ENCODE measurements at regions not wholly inside any gene's neighbourhood (a gene's known extent, or its start where the extent isn't known, plus 50 kb on each side); places are given as distances from the start of the nearest gene placed in this dataset.

DNA sequence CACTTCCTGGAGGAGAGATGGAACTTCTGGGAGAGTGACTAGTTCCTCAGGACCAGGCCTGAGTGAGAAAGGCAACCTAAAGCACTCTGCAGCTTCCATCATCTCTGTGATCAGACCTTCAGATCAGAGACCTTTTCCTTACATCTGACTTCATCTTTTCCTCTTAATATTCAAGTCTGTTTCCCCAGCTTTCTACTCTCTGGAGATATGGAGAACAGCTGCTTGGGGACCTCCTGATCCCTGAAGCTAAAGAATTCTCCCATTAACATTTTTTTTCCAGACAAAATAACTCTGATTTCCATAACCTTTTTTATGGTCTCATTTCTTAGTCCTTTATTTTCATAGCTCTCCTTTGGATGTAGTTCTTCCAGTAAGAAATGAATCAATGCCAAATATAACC, 133.4 kb upstream of the FNDC3A start:
- DNase-seq (ENCODE audit: low read depth in 4 of 4, low spot score in 2 of 4) = no peak

DNA sequence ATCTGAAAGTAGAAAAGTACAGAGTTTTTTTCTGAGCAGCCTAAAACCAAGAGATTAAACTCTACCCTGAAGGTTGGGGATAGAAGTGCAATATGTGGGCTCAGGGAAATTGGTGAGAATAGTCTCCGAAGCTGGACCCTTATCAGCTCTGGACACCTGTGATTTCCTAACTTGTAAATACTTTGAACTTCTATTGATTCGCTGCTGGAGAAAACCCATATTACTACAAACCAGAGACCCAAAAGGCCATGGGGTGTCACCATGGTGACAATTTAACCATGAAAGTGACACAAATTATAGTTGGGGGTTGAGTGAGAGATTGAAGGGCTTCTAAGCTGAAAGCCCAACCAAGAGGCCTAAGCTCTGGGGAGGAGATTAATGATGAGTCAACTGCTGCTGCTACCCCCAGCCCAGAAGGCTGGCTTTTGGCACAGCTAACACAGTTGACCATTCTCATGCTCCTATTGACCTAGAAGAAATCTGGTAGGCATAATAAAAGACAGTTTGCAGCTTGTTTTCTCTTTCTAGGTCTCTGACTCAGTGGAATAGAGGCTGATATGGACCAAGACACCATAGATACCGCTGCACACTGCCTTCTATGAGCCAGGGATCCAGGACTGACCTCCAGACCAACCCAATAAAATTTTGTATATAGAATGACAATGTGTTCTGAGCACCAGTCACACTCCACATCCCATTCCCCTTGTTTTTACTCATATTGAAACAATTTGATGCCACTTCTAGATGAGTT, 131.9 kb upstream of the FNDC3A start:
- no peak for DNase-seq (ENCODE audit: low read depth in 4 of 4, low spot score in 2 of 4)

DNA sequence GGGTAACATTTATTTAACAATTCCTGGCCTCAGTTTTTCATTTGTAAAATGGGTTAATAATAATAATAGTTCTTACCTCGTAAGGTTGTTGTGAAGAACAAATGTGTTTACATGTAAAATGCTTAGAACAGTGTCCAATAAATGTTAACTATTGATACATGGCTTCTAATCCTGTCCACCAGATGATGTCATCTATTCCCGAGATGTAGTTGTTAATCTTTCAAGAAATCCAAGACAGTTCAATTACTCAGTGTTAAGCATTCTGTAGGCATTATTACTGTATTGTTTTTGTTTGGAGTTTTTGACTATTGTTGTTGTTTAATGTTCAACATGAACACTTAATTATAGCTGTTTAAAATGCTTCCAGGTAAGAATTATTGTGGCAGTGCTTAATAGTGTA, 131.0 kb upstream of the FNDC3A start:
- no peak for DNase-seq (ENCODE audit: low read depth in 4 of 4, low spot score in 2 of 4)

DNA sequence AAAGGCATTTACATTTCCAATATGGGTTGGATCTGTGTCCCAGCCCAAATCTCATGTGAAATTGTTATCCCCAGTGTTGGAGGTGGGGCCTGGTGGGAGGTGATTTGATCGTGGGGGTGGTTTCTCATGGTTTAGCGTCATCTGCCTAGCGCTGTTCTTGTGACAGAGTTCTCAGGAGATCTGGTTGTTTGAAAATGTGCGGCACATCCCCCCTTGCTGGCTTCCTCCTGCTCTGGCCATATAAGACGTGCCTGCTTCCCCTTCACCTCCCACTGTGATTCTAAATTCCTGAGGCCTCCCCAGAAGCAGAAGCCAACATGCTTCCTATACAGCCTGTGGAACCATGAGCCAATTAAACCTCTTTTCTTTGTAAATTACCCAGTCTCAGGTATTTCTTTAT, 126.2 kb upstream of the FNDC3A start:
- no peak for DNase-seq (ENCODE audit: low read depth in 4 of 4, low spot score in 2 of 4)

DNA sequence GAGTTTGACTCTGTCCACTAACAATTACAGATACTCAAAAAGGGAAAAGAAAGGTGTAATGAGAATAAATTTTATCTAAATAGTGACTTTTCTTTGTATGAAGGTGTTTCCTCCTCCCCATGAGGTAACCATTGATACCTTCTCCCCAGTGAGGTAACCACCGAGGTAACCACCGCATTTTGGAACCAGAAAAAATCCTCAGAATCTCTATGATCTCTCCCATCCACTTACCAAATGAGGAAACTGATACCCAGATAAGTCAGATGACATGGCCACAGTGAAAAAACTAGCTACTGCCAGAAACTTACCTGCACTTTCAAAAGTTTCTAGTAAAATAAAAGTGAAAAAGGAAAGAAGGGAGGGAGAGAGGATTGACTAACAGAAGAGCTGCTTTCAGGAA, 124.0 kb upstream of the FNDC3A start:
- DNase-seq (ENCODE audit: low read depth in 4 of 4, low spot score in 2 of 4) = no peak

DNA sequence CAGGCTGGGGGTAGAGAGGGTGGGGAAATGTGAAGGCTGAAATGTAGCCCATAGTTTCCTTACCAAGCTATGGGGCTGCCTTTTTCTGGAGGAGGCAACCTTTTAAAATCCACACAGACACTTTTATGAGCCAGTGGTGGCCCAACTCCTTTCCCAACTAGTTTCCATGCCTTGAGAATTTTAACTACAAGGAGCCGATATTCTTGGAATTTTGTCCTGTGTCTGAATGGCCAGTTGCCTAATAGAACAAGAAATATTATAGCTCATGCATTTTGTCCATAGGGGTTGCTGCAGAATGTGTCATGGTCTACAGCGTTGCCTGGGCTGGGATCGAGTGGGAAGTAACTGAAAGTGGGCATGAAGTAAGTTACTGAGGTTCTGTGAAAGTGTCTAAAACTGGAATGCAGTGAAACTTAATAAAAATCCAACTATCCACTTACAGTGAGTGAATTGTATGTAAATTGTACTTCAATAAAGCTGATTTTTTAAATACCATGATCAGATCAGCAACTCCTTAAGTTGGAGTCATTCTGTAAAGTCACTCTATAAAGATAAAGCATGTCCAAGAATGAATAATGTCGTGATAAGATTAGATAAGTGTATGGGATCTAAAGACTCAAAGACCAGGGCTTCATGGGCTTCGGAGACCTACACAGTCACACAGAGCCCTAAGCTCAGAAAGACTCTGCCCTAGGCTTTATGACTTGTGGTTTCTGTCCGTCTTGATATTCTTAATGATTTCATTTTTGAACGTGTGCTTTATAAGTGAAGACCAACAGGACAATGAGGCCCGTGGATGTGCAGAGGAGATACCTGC, 122.6 kb upstream of the FNDC3A start:
- no peak for DNase-seq (ENCODE audit: low read depth in 4 of 4, low spot score in 2 of 4)

DNA sequence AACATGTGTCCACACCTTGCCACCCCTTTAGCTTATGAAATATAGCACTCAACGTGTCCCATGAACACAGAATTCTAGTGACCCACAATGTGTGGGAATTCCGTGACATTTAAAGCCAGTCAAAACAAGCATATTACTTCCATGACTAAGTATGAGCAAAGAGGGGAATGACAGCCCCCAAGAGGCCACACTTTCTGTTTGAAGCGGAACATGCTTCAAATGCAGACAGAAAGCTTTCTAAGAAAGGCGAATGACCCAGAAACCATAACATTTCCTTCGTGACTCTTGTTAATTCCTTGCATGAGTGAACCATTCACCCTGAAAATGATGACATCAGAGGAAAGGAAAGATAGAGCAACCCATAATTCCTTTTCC, 122.0 kb upstream of the FNDC3A start:
- DNase-seq (ENCODE audit: low read depth in 4 of 4, low spot score in 2 of 4) = no peak

DNA sequence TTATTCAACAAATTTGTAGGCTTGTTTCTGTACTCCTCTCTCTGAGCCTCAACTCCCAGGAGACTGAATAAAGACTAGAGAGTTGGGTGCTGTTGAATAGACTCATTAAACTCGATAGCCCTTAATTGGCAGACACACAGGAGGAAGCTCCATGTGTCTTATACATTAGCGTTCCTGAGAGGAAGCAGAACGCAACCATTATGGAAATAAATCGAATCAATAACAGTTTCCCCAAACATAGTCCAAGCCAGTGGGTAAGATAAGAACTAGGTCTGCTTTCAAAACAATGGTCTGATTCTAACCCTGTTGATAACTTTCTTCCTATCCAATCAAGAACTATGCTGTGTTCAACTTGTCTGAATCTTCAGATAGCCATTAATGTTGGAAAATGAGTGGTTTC, 118.1 kb upstream of the FNDC3A start:
- DNase-seq (ENCODE audit: low read depth in 4 of 4, low spot score in 2 of 4) = no peak

DNA sequence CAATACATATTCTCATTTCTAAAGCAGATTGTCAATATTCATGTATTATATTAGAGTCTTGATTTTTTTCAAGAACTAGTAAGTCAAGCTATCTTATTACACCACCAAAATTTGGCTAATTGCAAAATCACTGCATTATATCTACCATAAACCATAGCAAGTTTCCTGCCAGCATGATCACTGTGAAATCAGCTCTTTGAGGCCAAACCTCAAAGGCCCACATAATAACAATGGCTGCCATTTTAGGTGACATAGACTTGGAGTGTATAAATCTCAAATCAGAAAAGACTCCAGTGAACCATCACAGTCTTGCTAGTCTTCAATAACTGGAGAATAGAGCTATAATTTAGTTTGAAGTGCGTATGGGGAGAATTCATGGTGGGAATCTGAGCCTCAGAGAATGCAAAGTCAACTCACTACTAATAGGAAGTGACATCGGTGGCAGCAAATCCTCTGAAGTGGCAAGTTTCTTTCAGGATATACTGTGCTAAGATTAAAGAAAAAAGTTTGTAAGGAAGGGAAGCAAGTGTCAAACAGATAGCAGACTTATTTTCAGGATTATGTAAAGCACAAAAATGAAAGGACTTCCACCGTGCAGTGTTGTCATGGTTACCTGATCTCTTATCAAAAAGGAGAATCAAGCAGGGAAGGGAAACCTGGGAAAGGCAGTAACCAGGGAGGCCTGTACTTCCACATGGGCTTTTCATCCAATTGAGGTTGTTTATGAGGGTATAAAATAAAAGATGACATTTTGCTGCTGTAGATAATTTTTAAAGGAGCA, 117.4 kb upstream of the FNDC3A start:
- no peak for DNase-seq (ENCODE audit: low read depth in 4 of 4, low spot score in 2 of 4)

DNA sequence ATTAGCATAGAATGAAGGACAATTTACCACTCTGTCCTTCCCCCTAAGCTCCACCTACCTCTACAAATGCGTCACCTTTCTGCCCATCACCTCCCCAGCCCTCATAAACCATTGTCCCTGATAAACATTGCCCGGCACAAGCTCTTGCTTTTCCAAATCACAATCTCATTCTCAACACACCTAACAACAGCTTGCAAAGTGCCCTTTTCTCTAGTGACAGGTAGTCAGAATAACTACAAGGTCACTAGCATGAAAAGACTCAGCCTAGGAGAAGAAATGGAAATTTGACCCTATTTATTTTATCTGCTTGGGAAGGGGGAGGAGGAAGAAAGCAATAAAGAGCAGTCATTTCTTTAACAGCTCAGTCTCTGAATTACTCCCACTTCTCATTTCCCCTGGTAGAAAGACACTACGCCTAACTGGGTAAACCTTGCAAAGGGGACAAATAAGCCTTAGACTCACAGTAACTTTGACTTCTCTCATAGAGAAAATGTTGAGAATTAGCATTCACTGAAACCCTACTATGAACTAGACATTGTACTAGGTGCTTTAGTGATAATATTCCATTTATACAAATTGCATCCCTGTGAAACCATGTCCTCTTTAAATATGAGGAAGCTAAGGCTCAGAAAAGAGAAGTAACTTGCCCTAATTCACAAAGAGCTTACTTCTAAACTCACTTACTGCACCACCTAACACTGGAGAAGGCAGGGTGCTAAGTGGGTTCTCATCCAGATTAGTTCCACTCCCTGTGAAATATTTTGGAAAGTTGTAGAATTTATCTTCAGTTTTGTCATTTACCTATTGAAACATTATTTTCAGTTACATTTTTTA, 116.2 kb upstream of the FNDC3A start:
- peak; percentile 28 to 64 (median 45) for DNase-seq (ENCODE audit: low read depth in 4 of 4, low spot score in 2 of 4)

DNA sequence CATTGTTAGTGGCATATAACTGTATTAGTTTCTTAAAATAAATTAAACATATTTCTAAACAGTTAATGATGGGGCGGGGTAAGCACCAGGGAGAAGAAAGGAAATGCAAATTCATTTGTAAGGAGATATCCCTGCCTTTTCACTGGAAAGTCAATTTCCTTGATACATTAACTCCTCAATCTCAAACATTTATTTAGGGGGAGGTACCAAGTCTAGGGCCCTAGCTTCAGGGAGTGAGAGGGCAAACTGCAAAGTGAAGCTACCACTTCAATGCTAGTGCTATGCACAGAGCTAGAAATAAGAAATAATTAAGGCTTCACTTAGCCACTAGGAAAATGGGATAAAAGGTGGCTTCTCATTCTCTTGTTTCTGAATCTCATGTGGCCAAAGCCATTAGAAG, 115.3 kb upstream of the FNDC3A start:
- no peak for DNase-seq (ENCODE audit: low read depth in 4 of 4, low spot score in 2 of 4)

DNA sequence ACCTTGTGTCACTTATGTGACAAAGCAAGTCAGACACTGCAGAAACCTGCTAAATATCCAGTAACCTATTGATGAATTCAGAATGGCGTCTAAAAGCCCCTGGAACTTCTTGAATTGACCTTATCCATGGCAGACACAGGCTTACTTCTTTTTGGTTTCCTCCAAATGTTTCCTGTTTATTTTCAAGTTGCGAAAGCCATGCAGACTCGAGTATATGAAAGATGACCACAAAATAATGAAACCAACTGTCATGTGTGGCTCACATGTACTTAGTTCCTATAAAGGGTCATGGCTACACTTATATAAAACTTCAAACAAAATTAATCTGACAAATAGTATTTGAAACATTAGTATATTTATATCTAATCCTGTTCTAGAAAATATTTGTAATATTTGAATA, 113.1 kb upstream of the FNDC3A start:
- no peak for DNase-seq (ENCODE audit: low read depth in 4 of 4, low spot score in 2 of 4)

DNA sequence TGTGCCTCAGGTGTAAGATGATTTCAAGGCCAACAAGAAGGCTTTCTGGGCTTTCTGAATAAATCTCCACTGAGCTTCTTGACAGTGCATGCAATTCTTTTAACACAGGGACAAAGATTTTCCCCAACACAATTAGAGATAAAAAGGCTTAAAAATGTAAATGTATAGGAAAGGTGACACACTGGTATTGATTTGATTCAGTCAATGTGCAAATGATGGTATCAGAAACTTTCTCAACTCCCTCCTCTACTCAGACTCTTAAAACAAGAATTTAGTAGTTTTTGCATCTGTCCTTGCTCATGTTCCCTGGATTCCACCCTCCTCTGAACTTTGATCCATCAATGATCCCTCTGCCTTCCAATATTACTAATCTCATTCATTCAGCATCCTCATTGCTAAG, 111.6 kb upstream of the FNDC3A start:
- no peak for DNase-seq (ENCODE audit: low read depth in 4 of 4, low spot score in 2 of 4)

DNA sequence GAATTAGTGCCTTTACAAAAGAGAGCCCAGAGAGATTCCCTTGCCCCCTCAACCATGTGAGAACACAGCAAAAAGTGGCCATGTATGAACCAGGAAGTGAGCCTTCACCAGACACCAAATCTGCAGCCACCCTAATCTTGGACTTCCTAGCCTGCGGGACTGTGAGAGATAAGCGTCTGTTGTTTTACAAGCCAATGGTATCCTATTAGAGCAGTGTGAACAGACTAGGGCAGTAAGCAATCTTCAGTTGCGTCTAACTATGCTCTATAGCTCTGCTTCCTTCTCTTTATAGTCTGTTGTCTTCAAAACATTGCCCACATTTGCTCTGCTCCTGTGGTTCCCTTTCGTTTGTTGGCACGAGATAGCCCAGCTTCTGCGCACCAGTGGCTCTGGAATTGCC, 109.5 kb upstream of the FNDC3A start:
- no peak for DNase-seq (ENCODE audit: low read depth in 4 of 4, low spot score in 2 of 4)

DNA sequence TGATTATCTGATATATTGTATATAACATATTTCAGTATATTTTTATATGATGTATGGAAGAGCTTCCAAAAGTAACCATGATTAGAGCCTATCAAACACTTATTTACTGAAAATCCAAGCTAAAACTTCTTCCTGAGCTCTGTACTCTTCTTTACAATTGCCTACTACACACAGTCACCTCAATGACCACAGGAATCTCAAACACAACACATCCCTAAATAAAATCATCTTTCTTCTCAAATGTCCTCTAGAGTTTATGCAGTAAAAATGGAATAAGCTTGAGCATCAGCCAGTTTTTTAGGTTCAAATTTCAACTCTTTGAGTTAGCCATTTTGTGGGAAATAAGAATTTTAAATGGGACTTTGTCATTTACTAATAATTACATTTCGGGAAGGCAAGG, 102.6 kb upstream of the FNDC3A start:
- DNase-seq (ENCODE audit: low read depth in 4 of 4, low spot score in 2 of 4) = no peak

DNA sequence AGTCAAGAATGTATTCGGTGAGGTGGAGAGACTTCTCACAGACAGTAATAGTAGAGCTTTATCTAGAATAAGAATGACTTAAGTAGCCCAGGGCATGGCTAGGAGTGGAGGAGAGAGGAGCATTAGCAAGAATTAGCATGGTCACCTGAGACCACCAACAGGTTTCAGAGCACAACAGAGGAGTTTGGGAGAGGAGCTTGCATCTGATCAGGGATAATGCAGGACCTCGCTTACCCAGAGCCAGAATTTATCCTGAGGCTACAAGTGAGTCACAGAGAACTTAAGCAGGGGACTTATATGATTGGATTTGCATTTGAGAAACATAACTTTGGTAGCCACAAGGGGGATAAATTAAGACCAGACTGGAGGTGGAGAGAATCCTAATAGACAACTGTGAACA, 102.1 kb upstream of the FNDC3A start:
- no peak for DNase-seq (ENCODE audit: low read depth in 4 of 4, low spot score in 2 of 4)

DNA sequence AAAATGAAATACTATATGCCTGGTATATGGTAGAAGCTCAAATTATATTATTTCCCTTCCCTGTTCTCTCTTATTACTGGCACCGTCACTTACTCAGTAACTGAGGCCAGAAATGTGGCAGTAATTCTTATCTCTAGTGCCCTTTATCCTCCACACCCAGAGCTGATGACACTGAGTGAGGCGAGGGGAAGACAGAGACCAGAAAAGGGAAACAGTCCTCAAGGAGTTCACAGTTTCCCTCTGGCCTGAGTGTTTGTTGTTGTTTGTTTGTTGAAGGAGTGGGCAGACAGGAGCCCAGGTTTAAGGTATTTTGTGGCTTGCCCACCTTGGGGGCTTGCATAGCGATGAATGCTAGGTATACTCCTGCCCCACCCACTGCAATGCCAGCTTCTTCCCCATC, 101.5 kb upstream of the FNDC3A start:
- DNase-seq (ENCODE audit: low read depth in 4 of 4, low spot score in 2 of 4) = no peak

DNA sequence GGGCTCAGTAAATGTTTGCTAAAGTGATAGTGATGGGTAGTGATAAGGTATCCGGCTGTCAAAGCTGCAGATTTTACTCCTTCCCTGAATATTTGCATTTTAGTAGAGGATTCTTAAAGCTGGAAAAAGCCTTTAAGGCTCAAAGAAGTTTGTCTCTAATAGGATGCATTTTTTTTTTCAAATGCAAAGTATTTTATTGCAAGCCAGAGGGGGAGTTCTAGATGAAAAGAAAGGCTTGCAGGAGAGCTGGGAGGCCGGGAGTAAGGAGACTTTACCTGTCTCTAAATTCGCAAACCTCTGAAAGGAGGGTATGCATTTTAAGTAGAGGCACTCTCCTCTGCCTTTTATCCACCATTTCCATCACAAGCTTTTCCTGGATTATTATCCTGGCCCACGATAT, 100.7 kb upstream of the FNDC3A start:
- no peak for DNase-seq (ENCODE audit: low read depth in 4 of 4, low spot score in 2 of 4)

DNA sequence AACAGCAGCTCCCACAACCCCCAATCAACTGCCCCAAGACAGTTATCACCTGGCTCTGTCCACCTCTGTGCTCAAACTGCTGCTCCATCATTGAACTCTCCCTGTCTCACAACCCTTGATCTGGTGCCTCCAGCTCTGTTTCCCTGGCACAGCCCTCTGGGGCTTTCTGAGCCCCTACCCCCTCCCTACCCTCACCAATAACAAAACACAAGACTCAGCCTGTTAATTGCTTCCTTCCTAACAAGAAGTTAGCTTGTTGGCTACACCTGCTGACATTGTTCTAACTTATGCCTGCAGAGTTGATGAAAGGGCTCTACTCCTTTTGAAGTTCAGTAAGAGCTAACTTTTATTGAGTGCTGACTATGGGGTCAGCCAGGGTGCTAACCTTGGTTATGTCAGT, 99.4 kb upstream of the FNDC3A start:
- DNase-seq (ENCODE audit: low read depth in 4 of 4, low spot score in 2 of 4) = no peak

DNA sequence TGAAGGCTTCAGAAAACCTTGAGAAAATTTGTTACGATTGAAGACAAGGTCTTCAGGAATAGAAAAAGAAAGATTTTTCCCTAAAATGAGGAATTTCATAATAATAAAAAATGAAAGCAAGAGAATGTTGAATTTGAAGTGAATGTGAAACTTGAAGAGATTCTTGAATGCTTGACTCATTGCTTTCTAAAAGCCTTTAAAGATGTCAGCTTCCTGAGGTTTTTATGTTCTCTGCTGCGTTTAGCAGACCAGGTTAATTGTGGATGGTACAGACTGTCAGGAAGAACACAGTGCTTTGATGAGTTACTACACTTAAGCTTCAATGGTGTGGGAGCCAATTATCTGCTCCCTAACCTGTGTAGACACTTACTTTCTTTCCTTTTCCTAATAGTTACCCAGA, 96.3 kb upstream of the FNDC3A start:
- no peak for DNase-seq (ENCODE audit: low read depth in 4 of 4, low spot score in 2 of 4)

DNA sequence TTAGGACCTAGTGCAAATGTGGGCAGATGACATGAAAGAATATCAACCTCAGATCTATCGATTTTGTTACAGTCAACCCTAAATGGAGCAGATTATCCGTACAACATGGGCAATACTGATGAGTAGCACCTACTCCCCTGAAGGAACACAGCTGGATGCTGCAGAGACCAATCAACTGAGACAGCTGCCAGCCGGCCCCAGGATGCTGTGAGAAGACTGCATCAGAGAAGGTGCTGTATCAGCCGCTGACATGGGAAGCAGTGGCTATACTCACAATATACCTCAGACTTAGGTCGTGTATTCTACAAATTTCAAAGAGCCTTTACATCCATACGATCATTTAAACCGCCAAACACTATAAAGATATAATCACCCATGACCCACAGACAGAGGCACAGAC, 95.9 kb upstream of the FNDC3A start:
- DNase-seq (ENCODE audit: low read depth in 4 of 4, low spot score in 2 of 4) = no peak
